ENCODE measurements at regions not wholly inside any gene's neighbourhood (a gene's known extent, or its start where the extent isn't known, plus 50 kb on each side); places are given as distances from the start of the nearest gene placed in this dataset.
"Not testable (repeated sequence)": the region's sequence is repeated elsewhere in the genome, so short reads cannot be mapped to it uniquely, and the experiment has no call there.

GRCh38 chr2:230602562-230603230 is 109.9 kb upstream of the CAB39 start:
- DNase-seq (ENCODE audit: low read depth), result peak; percentile 50
- TF ChIP-seq POLR2A (IDR thresholded peaks at IDR 0.05; ENCODE audit: extremely low read depth, insufficient read length), result no peak
- no peak for TF ChIP-seq MAX (IDR thresholded peaks at IDR 0.05; ENCODE audit: low read depth, low read length)
- no peak for TF ChIP-seq CTCF (IDR thresholded peaks at IDR 0.05; ENCODE audit: low read depth, low read length)
- TF ChIP-seq MYC (IDR thresholded peaks at IDR 0.05; ENCODE audit: low read depth, low read length), result no peak
- H3K4me3 ChIP-seq (ENCODE audit: low read depth, low read length), result no peak overlapping the region

GRCh38 chr2:230603317-230603716 is 109.3 kb upstream of the CAB39 start:
- H3K4me3 ChIP-seq (ENCODE audit: low read depth, low read length), result not testable (repeated sequence)

GRCh38 chr2:230604158-230604557 is 108.5 kb upstream of the CAB39 start:
- not testable (repeated sequence) for H3K4me3 ChIP-seq (ENCODE audit: low read depth, low read length); DNase-seq (ENCODE audit: low read depth)

More at GRCh38 chr2:230603317-230603716, 109.3 kb upstream of the CAB39 start:
- DNase-seq (ENCODE audit: low read depth), result not testable (repeated sequence)

GRCh38 chr2:230614040-230614439 is 98.6 kb upstream of the CAB39 start:
- DNase-seq (ENCODE audit: low read depth), result no peak
- no peak for TF ChIP-seq MAX (IDR thresholded peaks at IDR 0.05; ENCODE audit: low read depth, low read length)
- TF ChIP-seq POLR2A (IDR thresholded peaks at IDR 0.05; ENCODE audit: extremely low read depth, insufficient read length), result no peak
- TF ChIP-seq CTCF (IDR thresholded peaks at IDR 0.05; ENCODE audit: low read depth, low read length), result no peak
- TF ChIP-seq MYC (IDR thresholded peaks at IDR 0.05; ENCODE audit: low read depth, low read length), result no peak
- no peak overlapping the region for H3K4me3 ChIP-seq (ENCODE audit: low read depth, low read length)

GRCh38 chr2:230614913-230615332 is 97.7 kb upstream of the CAB39 start:
- no peak for DNase-seq (ENCODE audit: low read depth)
- no peak overlapping the region for H3K4me3 ChIP-seq (ENCODE audit: low read depth, low read length)
- no peak for TF ChIP-seq CTCF (IDR thresholded peaks at IDR 0.05; ENCODE audit: low read depth, low read length)
- no peak for TF ChIP-seq MYC (IDR thresholded peaks at IDR 0.05; ENCODE audit: low read depth, low read length)
- TF ChIP-seq MAX (IDR thresholded peaks at IDR 0.05; ENCODE audit: low read depth, low read length), result no peak
- no peak for TF ChIP-seq POLR2A (IDR thresholded peaks at IDR 0.05; ENCODE audit: extremely low read depth, insufficient read length)

GRCh38 chr2:230617256-230617706 is 95.4 kb upstream of the CAB39 start:
- not testable (repeated sequence) for DNase-seq (ENCODE audit: low read depth); H3K4me3 ChIP-seq (ENCODE audit: low read depth, low read length)

GRCh38 chr2:230619491-230619890 is 93.2 kb upstream of the CAB39 start:
- TF ChIP-seq CTCF (IDR thresholded peaks at IDR 0.05; ENCODE audit: low read depth, low read length) (no peak), POLR2A (IDR thresholded peaks at IDR 0.05; ENCODE audit: extremely low read depth, insufficient read length) (no peak), MAX (IDR thresholded peaks at IDR 0.05; ENCODE audit: low read depth, low read length) (no peak), MYC (IDR thresholded peaks at IDR 0.05; ENCODE audit: low read depth, low read length) (no peak)
- no peak for DNase-seq (ENCODE audit: low read depth)
- H3K4me3 ChIP-seq (ENCODE audit: low read depth, low read length), result no peak overlapping the region

GRCh38 chr2:230625220-230625619 is 87.4 kb upstream of the CAB39 start:
- not testable (repeated sequence) for DNase-seq (ENCODE audit: low read depth); H3K4me3 ChIP-seq (ENCODE audit: low read depth, low read length)

- DNase-seq (ENCODE audit: low read depth); H3K4me3 ChIP-seq (ENCODE audit: low read depth, low read length): not testable (repeated sequence)
These were observed 85.6 kb upstream of the CAB39 start for GRCh38 chr2:230627091-230627490.

Data from NB4 (cell line).